ENCODE measurements at regions not wholly inside any gene's neighbourhood (a gene's known extent, or its start where the extent isn't known, plus 50 kb on each side); places are given as distances from the start of the nearest gene placed in this dataset.
"Not testable (repeated sequence)": the region's sequence is repeated elsewhere in the genome, so short reads cannot be mapped to it uniquely, and the experiment has no call there.

DNA sequence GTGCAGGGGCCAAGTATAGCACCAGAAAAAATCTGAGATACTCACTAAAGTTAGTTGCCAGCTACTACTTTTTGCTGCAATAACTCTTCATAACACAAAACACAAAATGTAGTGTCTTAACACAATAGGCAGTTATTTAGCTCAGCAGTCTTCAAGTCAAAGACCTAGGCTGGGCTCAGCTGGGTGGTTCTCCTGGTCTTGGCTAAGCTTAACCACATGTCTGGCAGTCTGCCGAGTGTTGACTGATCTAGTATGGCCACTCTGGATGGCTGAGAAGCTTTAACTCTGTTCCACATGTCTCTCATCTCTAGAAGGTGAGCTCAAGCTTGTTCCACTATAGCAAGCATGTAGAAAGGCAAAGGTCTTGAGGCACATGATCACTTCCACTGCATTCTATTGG is 451.6 kb downstream of the SOX11 start:
- no peak for DNase-seq

GRCh38 chr2:6147215-6147614 is 455.0 kb downstream of the SOX11 start:
- DNase-seq: not testable (repeated sequence)

DNA sequence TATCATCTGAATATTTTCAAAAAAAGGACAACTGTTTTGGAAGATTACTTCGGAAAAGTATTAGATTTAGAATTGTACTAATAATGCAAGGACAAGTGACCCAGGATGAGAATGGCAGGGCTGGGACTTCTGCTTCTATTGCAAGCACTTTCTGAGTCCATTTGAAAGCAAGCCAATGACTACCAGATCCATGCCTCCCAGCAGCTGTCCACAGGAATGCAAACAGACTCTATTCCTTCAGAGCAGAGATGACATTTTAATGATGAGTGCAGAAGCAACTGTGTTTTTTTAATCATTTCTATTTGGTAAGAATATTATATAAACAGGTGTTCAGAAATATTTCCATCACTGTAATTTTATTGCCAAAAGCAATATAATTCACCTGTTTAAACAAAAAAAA is 456.7 kb downstream of the SOX11 start:
- peak; percentile 15 for DNase-seq

DNA sequence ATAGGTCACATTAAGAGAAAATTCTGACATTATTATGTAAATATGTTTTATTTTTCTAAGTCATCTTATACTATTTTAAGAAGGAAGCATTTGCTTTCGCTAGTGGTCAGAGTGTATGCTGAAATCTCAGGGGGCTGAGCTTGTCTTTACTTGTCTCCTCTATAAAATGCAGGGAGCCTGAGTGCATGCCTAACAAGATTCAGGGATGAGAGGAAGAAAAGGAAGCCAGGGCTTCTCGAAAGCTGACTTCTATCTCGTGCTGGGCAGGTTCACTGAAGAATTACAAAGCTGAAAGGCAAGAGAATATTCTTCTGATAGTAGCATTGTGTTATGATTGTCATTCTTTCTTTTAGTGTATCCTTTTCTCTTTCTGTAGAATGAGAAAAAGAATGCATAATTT is 467.4 kb downstream of the SOX11 start:
- no peak for DNase-seq

- DNase-seq: no peak
Measured at GRCh38 chr2:6163932-6164331, 471.7 kb downstream of the SOX11 start.

DNA sequence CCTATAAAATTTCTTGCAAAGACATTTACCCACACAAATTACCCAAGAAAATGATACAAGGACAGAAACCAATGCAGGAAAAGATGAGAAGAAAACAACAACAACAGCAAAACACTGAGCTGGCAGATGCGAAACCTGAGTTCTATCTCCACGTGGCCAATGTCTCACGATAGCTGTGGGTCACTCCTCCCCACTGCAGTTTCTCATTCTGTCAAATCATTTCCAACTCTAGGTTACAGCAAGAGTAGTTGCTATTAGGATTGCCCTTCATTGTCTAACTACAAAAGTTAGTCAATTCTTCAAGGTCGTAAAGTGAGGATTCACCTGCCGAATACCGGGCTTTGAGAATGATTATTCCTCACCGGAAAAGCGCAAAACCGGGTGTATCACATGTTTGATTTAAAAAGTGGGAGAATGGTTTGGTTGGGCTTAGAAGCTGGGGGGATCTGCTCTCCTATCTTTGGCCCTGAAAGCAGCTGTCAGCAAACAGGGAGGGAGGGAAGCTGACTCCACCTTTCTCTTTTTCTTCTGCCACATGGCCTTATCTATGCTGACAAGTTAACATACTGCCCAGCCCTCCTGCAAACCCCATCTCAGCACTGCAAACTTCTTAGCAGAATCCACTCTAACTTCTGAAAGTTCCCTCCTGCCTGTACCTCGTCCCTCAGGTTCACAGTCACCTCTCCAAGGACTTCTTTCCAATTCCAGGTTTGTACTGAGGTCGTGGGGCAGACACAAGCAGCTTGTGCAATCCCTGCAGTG is 473.0 kb downstream of the SOX11 start:
- no peak for DNase-seq

DNA sequence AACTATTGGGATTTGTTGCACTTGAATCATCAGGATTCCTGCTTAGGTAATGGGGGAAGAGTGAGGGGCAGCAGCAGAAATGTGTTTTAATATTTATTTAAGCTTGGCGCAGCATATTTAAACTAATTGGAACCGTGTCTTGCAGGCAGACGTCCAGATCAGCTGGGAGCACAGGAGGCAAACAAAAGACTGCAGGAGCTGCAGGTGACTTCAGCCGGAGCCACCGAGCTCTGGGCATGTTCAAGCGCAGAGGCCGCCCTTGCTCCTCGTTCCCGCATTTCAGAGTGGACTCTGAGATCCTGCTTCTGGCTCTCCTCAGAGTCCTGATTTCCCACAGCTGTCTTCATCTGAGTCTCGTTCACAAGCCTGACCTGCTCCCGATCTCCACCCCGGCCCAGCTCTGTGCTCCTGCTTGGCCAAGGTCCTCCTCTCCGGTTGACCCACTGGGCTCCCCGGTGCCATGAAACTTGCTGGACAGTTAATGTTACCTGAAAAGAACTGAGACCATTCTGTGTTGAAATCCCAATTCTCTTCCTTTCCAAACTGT is 475.5 kb downstream of the SOX11 start:
- DNase-seq: no peak

- no peak for DNase-seq
Measured at GRCh38 chr2:6168485-6168884, 476.3 kb downstream of the SOX11 start.

DNA sequence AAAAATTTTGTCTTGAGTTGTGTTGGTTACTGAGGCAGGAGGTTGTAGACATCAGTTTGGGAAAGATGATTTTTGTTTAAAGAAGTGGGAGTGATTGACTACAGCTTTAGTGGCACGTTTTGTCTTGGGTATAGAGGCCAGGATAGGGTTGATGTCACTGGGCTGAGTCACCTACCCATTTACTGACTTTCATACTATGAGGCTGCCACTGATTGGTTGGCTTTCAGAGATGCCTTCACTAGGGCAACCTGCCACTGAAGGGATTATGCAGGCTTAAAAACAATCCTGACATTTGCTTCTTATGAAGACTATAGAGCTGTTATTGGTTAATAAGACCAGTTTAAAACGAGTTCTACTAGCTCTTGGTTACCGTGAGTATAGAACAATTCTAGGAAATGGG is 479.1 kb downstream of the SOX11 start:
- no peak for DNase-seq

GRCh38 chr2:6177811-6178210 is 485.6 kb downstream of the SOX11 start:
- no peak for DNase-seq

DNA sequence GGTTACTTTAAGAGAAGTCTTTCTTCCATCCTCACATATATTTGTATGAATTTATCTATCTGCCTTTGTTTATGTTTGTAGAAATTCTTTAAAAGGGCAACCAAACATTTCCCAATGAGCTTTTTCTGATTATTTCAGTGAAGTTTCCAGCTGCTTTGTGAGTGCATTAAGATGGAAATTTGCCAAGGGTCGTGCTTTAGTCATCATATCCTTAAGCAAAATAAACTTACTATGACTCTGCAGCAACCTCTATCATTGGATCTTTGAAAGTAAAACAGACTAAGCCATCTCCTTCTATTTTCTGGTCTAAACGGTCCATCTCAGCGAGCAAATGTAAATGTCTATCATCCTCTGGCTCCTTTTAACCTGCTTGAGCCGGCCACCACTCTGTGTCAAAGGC is 489.3 kb downstream of the SOX11 start:
- peak; percentile 58 for DNase-seq

DNA sequence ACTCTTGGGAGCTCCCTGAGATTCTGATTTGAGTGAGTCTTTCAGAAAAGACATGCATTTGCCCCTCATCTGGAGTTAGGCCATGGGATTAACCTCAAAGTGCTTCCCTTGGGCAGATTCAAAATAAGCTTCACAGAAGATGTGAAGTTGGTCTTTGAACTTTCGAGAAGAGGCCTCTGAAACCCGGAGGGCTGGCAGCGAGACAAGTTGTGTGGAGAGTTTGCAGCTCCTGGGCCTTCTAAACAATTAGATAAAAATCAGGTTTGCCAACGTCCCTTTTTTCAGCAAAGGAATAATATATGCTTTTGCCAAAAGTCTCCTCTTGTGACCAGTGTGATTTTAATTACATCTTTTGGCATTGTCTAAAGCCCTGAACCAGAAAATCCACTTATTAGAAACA is 489.7 kb downstream of the SOX11 start:
- peak; percentile 13 for DNase-seq

DNA sequence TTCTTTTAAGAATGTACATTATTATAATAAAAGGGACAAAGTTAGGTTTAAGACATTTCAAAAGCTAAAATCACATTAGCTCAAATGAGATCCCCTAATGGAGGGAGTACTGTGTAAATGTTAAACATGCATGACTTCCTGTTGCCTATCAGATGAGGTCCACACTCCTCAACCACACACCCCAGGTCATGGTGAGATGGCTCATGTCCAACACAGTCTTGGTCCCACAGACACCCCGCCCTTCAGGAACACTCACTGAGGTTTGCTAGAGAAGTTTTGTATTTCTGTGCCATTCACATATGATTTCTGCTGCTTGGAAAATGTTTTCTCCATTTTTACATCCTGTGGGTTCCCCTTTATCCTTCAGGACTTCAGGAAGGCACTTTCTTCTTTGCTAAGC is 491.0 kb downstream of the SOX11 start:
- DNase-seq: no peak

DNA sequence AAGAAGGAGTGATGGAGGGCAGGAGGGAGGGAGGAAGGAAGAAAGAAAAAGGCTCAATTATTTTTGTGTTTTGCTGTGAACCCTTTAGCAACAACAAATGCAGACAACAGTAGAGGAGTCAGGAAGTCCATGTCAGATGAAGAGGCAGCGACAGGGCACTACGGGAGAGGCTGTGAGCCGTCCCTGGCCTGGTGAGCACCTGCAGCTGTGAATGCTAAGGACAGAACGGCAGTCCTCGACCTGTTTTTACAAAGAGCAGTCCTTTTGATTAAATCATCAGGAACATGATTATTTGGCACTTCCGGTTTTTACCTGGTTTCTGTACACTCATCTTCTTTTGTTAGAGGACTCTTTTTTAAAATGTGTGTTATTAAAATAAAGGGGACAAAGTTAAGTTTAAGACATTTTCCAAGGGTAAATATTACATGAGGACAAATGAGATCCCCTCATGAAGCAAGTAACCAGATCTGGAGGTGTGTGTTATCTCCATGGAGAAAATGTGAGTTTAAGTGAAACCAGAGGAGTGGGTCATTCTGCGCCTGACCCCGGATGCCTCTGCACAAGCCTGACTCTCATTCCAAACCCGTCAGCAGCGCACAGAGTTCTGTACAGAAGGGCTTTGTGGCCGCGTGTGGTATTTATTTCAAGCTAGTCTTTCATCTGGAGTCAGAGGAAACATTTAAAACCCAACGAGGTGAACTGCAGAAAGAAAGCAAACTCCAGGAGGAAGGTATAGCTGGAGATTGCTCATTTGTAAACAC is 492.5 kb downstream of the SOX11 start:
- DNase-seq: no peak

GRCh38 chr2:6186332-6187151 is 494.4 kb downstream of the SOX11 start:
- DNase-seq: no peak

DNA sequence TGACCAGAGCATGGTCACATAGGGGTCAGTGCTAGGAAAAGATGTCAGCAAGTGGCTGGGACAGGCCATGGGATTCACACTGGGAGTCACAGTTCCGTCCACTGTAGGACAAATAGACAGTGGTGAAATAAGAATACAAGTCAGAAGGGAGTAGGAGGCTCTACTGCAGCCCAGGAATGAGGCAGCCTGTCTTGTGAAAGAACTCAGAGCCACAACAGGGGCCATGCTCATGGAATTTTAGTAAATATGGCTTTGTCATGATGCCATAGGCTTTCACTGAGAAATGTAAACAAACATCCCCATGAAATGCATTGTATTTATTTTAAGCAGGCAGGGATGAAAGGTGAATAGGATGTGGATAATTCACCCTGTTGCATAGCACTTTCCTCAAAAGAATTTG is 504.3 kb downstream of the SOX11 start:
- DNase-seq: no peak

- DNase-seq: not testable (repeated sequence)
Measured at GRCh38 chr2:6198370-6198919, 506.3 kb downstream of the SOX11 start.

GRCh38 chr2:6202756-6203155 is 510.6 kb downstream of the SOX11 start:
- no peak for DNase-seq

DNA sequence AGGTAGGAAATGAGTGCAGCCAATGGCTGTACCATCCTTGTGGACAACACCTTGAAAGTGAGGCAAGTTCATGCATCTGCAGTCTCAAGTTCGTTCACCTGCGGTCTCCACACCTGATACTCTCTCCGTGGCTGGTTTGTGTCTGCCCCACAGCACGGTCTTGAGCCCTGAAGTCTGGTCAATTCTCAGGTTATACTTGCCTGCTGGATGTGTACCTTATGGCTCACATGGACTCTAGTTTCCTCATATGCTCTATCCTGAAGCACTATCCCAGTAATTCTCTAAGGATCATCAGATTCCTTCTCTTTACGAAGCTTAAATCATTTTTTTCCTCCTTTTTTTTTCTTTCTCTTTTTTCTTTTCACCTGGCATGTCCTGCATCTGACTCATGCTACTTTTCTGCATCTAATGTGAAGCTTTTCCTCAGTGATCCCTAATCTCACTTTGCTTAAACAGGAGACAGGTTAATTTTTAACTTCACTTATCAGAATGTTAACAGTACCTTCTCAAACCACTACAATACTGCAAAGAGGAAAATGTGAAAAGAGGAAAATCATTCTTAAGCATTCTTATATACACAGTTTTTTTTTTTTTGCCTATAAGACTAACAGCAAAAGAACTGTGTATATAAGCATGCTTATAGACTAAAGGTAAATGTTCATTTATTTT is 511.2 kb downstream of the SOX11 start:
- no peak for DNase-seq

GRCh38 chr2:6206882-6207281 is 514.7 kb downstream of the SOX11 start:
- DNase-seq: no peak

GRCh38 chr2:6211236-6211635 is 519.1 kb downstream of the SOX11 start:
- DNase-seq: no peak

- DNase-seq: no peak
Measured at GRCh38 chr2:6212491-6212890, 520.3 kb downstream of the SOX11 start.
